A673 (cell line): ENCODE measurements at regions not wholly inside any gene's neighbourhood (a gene's known extent, or its start where the extent isn't known, plus 50 kb on each side); places are given as distances from the start of the nearest gene placed in this dataset.

ENCODE experiments used
- BruUV-seq: library from RNA; stranded (reverse); fragments of 400-500 nt; replicated peaks from 2 replicates; lab custom pipeline; 2021; lab: Mats Ljungman, UMichigan
- CTCF ChIA-PET: fragments of 300-600 bp; sonication (Branson Sonifier 250); formaldehyde crosslinking; loops from one replicate; lab custom pipeline; 2022; ENCODE audit warnings: antibody characterized with exemption; lab: Charles Lee
- POLR2A ChIA-PET: fragments of 300-600 bp; sonication (Branson Sonifier 250); formaldehyde crosslinking; loops from one replicate; lab custom pipeline; 2022; ENCODE audit warnings: antibody characterized with exemption; ENCODE audit not compliant: low non-redundant PET; lab: Charles Lee
- DNase-seq: peaks from one replicate; pipeline ENCODE4 v3.0.0-alpha.2; 2015; ENCODE audit warnings: low spot score
- H3K27ac ChIP-seq: fragments of 200-600 bp; sonication (generic); 2 replicates; pipeline ENCODE4 v1.5.1; 2016; ENCODE audit warnings: mixed run types, low read depth, mild to moderate bottlenecking, mixed read lengths, antibody characterized with exemption, low read length; ENCODE audit not compliant: poor library complexity, severe bottlenecking
- H3K27me3 ChIP-seq: fragments of 200-600 bp; sonication (generic); replicated peaks from 2 replicates; pipeline ENCODE4 v1.6.1; 2017; ENCODE audit warnings: mixed run types, low read depth, mild to moderate bottlenecking, mixed read lengths, antibody characterized with exemption, low read length; ENCODE audit not compliant: insufficient read depth, poor library complexity
- H3K36me3 ChIP-seq: fragments of 200-600 bp; sonication (generic); 2 replicates; pipeline ENCODE4 v1.6.1; 2016; ENCODE audit warnings: mixed run types, mild to moderate bottlenecking, mixed read lengths, antibody characterized with exemption, low read length; ENCODE audit not compliant: insufficient read depth, poor library complexity, severe bottlenecking
- H3K4me1 ChIP-seq: fragments of 200-600 bp; sonication (generic); 2 replicates; pipeline ENCODE4 v1.6.1; 2017; ENCODE audit warnings: mixed run types, mild to moderate bottlenecking, mixed read lengths, antibody characterized with exemption, low read length; ENCODE audit not compliant: insufficient read depth, poor library complexity, severe bottlenecking
- H3K4me3 ChIP-seq: fragments of 200-600 bp; sonication (generic); 2 replicates; pipeline ENCODE4 v1.5.1; 2016; ENCODE audit warnings: low read depth, mixed run types, mild to moderate bottlenecking, mixed read lengths, low read length; ENCODE audit not compliant: poor library complexity, severe bottlenecking
- H3K9me3 ChIP-seq: fragments of 200-600 bp; sonication (generic); 2 replicates; pipeline ENCODE4 v1.6.1; 2016; ENCODE audit warnings: mixed run types, low read depth, mild to moderate bottlenecking, mixed read lengths, antibody characterized with exemption, low read length; ENCODE audit not compliant: poor library complexity, severe bottlenecking
- EZH2 ChIP-seq: fragments of 200-600 bp; sonication (generic); IDR thresholded peaks from 2 replicates; pipeline ENCODE4 v1.6.1; 2017; ENCODE audit warnings: borderline replicate concordance, low read depth, mild to moderate bottlenecking, mixed read lengths, antibody characterized with exemption, low read length; ENCODE audit not compliant: poor library complexity, severe bottlenecking
- intact Hi-C: fragments of 100-400 bp; cut with micrococcal nuclease; formaldehyde crosslinking; loops from one replicate; pipeline ENCODE4 v1.10.0; 2022; ENCODE audit not compliant: unreplicated experiment
- TF ChIP-seq, protein P1 (sequence below): fragments of 300-800, 200-600 bp; sonication (generic); conservative IDR thresholded peaks from 2 replicates; pipeline ENCODE4 v1.5.1; 2017; ENCODE audit warnings: low read depth, mild to moderate bottlenecking, antibody characterized with exemption, low read length, moderate library complexity, mixed read lengths

DNA sequence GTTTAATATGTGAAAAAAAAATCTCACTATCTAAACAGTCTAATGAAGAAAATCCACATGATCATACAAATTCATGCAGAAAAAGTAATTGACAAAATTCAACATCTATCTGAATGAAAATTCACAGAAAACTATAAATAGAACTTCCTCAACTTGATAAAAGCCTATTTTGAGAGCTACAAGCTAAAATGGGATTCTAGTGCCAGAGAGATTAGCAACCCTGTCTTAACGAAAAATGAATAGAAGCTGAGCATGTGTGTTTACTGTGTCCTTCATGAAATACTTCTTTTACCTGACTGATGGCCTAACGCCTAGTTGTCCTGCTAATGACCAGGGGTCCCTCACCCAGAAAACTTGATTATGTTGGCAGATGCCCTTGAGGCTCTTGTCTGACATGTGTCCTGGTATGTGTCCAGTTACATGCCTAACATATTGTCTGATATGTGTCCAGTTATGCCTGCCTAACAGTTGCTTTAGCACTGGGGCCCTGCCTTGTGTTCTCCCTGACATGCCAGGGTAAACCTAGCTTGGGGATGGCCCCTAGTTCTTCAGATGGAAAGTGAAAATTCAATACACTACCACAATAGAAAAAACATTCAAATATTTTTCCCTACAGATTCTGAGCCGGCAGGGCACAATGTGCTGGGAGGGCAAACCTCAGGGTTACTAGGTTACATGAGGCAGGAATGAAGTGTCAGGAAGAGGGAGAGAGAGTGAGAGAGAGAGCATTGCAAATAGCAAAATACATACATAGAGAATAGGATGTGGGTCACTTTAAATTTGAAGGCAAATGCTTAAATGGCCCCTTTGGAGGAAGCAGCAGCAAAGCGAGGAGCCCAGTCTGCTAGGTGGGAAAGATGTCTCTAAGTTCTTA lies 834.0 kb downstream of the CDH11 start:
- no TSS peak for BruUV-seq
- no peaks in the 10 kb centered on the region for H3K36me3 ChIP-seq
- POLR2A ChIA-PET = interaction anchor here (0.7 kb wide), 1 partner anchor 510 kb away, joined by 3 read pairs; no protein-coding TSS in a partner anchor
- no peaks in the 10 kb centered on the region for H3K9me3 ChIP-seq
- DNase-seq = no peak
- no peak overlapping the region for H3K4me3 ChIP-seq
- no peaks in the 10 kb centered on the region for H3K4me1 ChIP-seq
- TF ChIP-seq, protein P1, sequence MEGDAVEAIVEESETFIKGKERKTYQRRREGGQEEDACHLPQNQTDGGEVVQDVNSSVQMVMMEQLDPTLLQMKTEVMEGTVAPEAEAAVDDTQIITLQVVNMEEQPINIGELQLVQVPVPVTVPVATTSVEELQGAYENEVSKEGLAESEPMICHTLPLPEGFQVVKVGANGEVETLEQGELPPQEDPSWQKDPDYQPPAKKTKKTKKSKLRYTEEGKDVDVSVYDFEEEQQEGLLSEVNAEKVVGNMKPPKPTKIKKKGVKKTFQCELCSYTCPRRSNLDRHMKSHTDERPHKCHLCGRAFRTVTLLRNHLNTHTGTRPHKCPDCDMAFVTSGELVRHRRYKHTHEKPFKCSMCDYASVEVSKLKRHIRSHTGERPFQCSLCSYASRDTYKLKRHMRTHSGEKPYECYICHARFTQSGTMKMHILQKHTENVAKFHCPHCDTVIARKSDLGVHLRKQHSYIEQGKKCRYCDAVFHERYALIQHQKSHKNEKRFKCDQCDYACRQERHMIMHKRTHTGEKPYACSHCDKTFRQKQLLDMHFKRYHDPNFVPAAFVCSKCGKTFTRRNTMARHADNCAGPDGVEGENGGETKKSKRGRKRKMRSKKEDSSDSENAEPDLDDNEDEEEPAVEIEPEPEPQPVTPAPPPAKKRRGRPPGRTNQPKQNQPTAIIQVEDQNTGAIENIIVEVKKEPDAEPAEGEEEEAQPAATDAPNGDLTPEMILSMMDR = no peak
- no peak for TF ChIP-seq EZH2
- no peak overlapping the region for H3K27ac ChIP-seq
- no peaks in the 10 kb centered on the region for H3K27me3 ChIP-seq
- CTCF ChIA-PET = no interaction called here
- intact Hi-C loops = no loop called here

DNA sequence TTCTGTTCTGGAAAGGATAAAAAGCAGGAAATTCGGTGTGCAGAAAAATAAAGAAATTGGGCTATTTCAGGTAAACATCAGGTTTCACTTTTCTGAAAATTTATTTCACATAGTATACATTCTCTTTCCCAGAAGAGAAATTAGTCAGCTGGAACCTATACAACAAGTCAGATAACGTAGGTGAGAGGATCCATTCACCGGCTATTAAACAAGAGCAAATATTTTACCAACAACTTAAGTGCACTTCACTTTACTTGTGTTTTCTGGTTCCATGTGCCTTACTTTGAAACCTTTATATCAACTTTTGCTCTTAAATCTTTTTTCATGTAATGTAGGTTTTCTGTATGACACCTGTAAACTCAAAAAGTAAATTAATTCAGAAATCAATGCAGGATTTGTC lies 839.7 kb downstream of the CDH11 start:
- POLR2A ChIA-PET = no interaction called here
- TF ChIP-seq EZH2 = no peak
- Histone ChIP-seq H3K27ac (no peak overlapping the region), H3K4me1 (no peaks in the 10 kb centered on the region), H3K27me3 (no peaks in the 10 kb centered on the region), H3K9me3 (no peaks in the 10 kb centered on the region), H3K4me3 (no peak overlapping the region), H3K36me3 (no peaks in the 10 kb centered on the region)
- BruUV-seq = no TSS peak
- no peak for DNase-seq
- intact Hi-C loops = no loop called here
- CTCF ChIA-PET = no interaction called here

DNA sequence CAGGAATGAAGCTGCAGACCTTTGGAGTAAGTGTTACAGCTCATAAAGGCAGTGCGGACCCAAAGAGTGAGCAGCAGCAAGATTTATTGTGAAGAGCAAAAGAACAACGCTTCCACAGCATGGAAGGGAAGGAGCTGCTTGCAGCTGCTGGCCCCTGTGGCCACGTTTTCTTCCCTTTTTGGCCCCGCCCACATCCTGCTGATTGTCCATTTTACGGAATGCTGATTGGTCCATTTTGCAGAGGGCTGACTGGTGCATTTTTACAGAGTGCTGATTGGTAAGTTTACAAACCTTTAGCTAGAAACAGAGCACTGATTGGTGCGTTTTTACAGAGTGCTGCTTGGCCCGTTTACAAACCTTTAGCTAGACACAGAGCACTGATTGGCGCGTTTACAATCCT lies 841.5 kb downstream of the CDH11 start:
- H3K4me3 ChIP-seq = no peak overlapping the region
- H3K27me3 ChIP-seq = no peaks in the 10 kb centered on the region
- H3K27ac ChIP-seq = no peak overlapping the region
- ChIA-PET CTCF (no interaction called here), POLR2A (no interaction called here)
- intact Hi-C loops = no loop called here
- TF ChIP-seq EZH2 = no peak
- TF ChIP-seq, protein P1 = no peak
- no peaks in the 10 kb centered on the region for H3K9me3 ChIP-seq
- no peaks in the 10 kb centered on the region for H3K36me3 ChIP-seq
- BruUV-seq = no TSS peak
- DNase-seq = no peak
- H3K4me1 ChIP-seq = no peaks in the 10 kb centered on the region

DNA sequence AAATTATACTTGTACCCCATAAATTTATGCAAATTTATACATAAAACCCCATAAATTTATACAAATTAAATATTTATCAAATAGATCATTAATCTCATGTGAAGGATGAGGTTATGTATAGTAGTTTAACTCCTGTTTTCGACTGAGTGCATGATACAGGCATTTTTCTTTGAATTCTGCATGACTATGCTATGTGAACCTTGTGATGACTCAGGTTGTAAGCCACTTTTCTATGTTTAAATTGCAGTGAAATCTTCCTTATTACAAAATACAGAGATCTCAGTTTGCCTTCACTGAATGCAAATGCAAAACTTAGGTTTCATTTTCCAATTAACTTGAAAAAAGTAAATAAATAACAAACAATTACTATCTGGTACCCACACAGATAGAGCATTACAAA lies 843.7 kb downstream of the CDH11 start:
- no peaks in the 10 kb centered on the region for H3K36me3 ChIP-seq
- intact Hi-C loops = no loop called here
- H3K9me3 ChIP-seq = no peaks in the 10 kb centered on the region
- ChIA-PET POLR2A (no interaction called here), CTCF (no interaction called here)
- no peak overlapping the region for H3K4me3 ChIP-seq
- TF ChIP-seq EZH2 = no peak
- TF ChIP-seq, protein P1 = no peak
- DNase-seq = no peak
- H3K4me1 ChIP-seq = no peaks in the 10 kb centered on the region
- H3K27ac ChIP-seq = no peak overlapping the region
- H3K27me3 ChIP-seq = no peaks in the 10 kb centered on the region
- no TSS peak for BruUV-seq
